ENCODE measurements at regions not wholly inside any gene's neighbourhood (a gene's known extent, or its start where the extent isn't known, plus 50 kb on each side); places are given as distances from the start of the nearest gene placed in this dataset.
A peak's percentile ranks its signal among the peaks of the same experiment; 100 is the strongest.
"Not testable (repeated sequence)": the region's sequence is repeated elsewhere in the genome, so short reads cannot be mapped to it uniquely, and the experiment has no call there.

GRCh38 chr4:131747203-131747602 is 1401.9 kb upstream of the PCDH10 start:
- H3K27me3 Mint-ChIP-seq (ENCODE audit: low read depth in 3 of 3); intact Hi-C loops (cut with micrococcal nuclease); H3K27ac ChIP-seq (ENCODE audit: low read depth in 1 of 2, low read length in 2 of 2); H3K27ac Mint-ChIP-seq; H4K20me1 ChIP-seq (ENCODE audit: insufficient read depth, low read length); H3K4me2 ChIP-seq (replicated peaks; ENCODE audit: extremely low read depth, low read length, poor library complexity, severe bottlenecking); H3K4me1 ChIP-seq (ENCODE audit: control insufficient read depth in 1 of 2, insufficient read depth in 2 of 2, low read length in 2 of 2); H3K4me3 ChIP-seq (replicated peaks in 1 of 3; ENCODE audit: low read depth in 2 of 3, low read length in 3 of 3); H3K4me3 Mint-ChIP-seq; H2AFZ ChIP-seq (ENCODE audit: insufficient read depth, low read depth, low read length, poor library complexity, severe bottlenecking); H3K36me3 Mint-ChIP-seq; H3K9ac ChIP-seq (ENCODE audit: insufficient read depth, low read length, poor library complexity, severe bottlenecking); H3K36me3 ChIP-seq (replicated peaks in 1 of 2; ENCODE audit: control insufficient read depth in 1 of 2, insufficient read depth in 2 of 2, low read length in 2 of 2); H3K27me3 ChIP-seq (ENCODE audit: control insufficient read depth in 2 of 2, insufficient read depth in 2 of 2, low read length in 2 of 2); H3K79me2 ChIP-seq (ENCODE audit: insufficient read depth, low read length); DNase-seq; H3K4me1 Mint-ChIP-seq: not testable (repeated sequence)
- H3K9me3 Mint-ChIP-seq: peaks cover 2 to 17% (median 15%) of the 10 kb centered on the region in 7 donors
- H3K9me3 ChIP-seq (replicated peaks in 1 of 2; ENCODE audit: control insufficient read depth in 1 of 2, insufficient read depth in 1 of 2, low read length in 2 of 2): peaks cover 5 to 11% of the 10 kb centered on the region in 2 donors
- WGBS (ENCODE audit: insufficient coverage): no CpG with 5 or more reads among the region's 34 CpGs

GRCh38 chr4:131749224-131749623 is 1399.9 kb upstream of the PCDH10 start:
- H3K4me3 ChIP-seq (replicated peaks in 1 of 3; ENCODE audit: low read depth in 2 of 3, low read length in 3 of 3); H3K4me1 ChIP-seq (ENCODE audit: control insufficient read depth in 1 of 2, insufficient read depth in 2 of 2, low read length in 2 of 2); H3K9ac ChIP-seq (ENCODE audit: insufficient read depth, low read length, poor library complexity, severe bottlenecking); H4K20me1 ChIP-seq (ENCODE audit: insufficient read depth, low read length); H3K9me3 Mint-ChIP-seq; H3K4me3 Mint-ChIP-seq; H3K27me3 Mint-ChIP-seq (ENCODE audit: low read depth in 3 of 3); H3K4me1 Mint-ChIP-seq; H3K9me3 ChIP-seq (replicated peaks in 1 of 2; ENCODE audit: control insufficient read depth in 1 of 2, insufficient read depth in 1 of 2, low read length in 2 of 2); H3K36me3 Mint-ChIP-seq; H3K36me3 ChIP-seq (replicated peaks in 1 of 2; ENCODE audit: control insufficient read depth in 1 of 2, insufficient read depth in 2 of 2, low read length in 2 of 2); H3K79me2 ChIP-seq (ENCODE audit: insufficient read depth, low read length); H3K27me3 ChIP-seq (ENCODE audit: control insufficient read depth in 2 of 2, insufficient read depth in 2 of 2, low read length in 2 of 2); H3K4me2 ChIP-seq (replicated peaks; ENCODE audit: extremely low read depth, low read length, poor library complexity, severe bottlenecking); H3K27ac ChIP-seq (ENCODE audit: low read depth in 1 of 2, low read length in 2 of 2); DNase-seq; H2AFZ ChIP-seq (ENCODE audit: insufficient read depth, low read depth, low read length, poor library complexity, severe bottlenecking); H3K27ac Mint-ChIP-seq; intact Hi-C loops (cut with micrococcal nuclease): not testable (repeated sequence)
- WGBS (ENCODE audit: insufficient coverage): no CpG with 5 or more reads among the region's 31 CpGs

GRCh38 chr4:131750006-131750405 is 1399.1 kb upstream of the PCDH10 start:
- peak in 1 of 3 donors; percentile 4 for DNase-seq
- H3K27ac ChIP-seq (ENCODE audit: low read depth in 1 of 2, low read length in 2 of 2); H3K9me3 Mint-ChIP-seq; H2AFZ ChIP-seq (ENCODE audit: insufficient read depth, low read depth, low read length, poor library complexity, severe bottlenecking); H4K20me1 ChIP-seq (ENCODE audit: insufficient read depth, low read length); H3K36me3 ChIP-seq (replicated peaks in 1 of 2; ENCODE audit: control insufficient read depth in 1 of 2, insufficient read depth in 2 of 2, low read length in 2 of 2); H3K27me3 Mint-ChIP-seq (ENCODE audit: low read depth in 3 of 3); H3K4me1 ChIP-seq (ENCODE audit: control insufficient read depth in 1 of 2, insufficient read depth in 2 of 2, low read length in 2 of 2); H3K27ac Mint-ChIP-seq; H3K27me3 ChIP-seq (ENCODE audit: control insufficient read depth in 2 of 2, insufficient read depth in 2 of 2, low read length in 2 of 2); H3K4me3 Mint-ChIP-seq; H3K9ac ChIP-seq (ENCODE audit: insufficient read depth, low read length, poor library complexity, severe bottlenecking); H3K79me2 ChIP-seq (ENCODE audit: insufficient read depth, low read length); H3K4me1 Mint-ChIP-seq; H3K9me3 ChIP-seq (replicated peaks in 1 of 2; ENCODE audit: control insufficient read depth in 1 of 2, insufficient read depth in 1 of 2, low read length in 2 of 2); H3K4me2 ChIP-seq (replicated peaks; ENCODE audit: extremely low read depth, low read length, poor library complexity, severe bottlenecking); H3K36me3 Mint-ChIP-seq; H3K4me3 ChIP-seq (replicated peaks in 1 of 3; ENCODE audit: low read depth in 2 of 3, low read length in 3 of 3); intact Hi-C loops (cut with micrococcal nuclease): not testable (repeated sequence)
- 86% methylated on average over 15 of the region's 25 CpGs for WGBS (ENCODE audit: insufficient coverage)

GRCh38 chr4:131750469-131750868 is 1398.6 kb upstream of the PCDH10 start:
- H3K4me2 ChIP-seq (replicated peaks; ENCODE audit: extremely low read depth, low read length, poor library complexity, severe bottlenecking); DNase-seq; H4K20me1 ChIP-seq (ENCODE audit: insufficient read depth, low read length); H3K36me3 Mint-ChIP-seq; H3K4me1 Mint-ChIP-seq; H3K27me3 ChIP-seq (ENCODE audit: control insufficient read depth in 2 of 2, insufficient read depth in 2 of 2, low read length in 2 of 2); intact Hi-C loops (cut with micrococcal nuclease); H3K36me3 ChIP-seq (replicated peaks in 1 of 2; ENCODE audit: control insufficient read depth in 1 of 2, insufficient read depth in 2 of 2, low read length in 2 of 2); H3K27ac Mint-ChIP-seq; H3K9me3 ChIP-seq (replicated peaks in 1 of 2; ENCODE audit: control insufficient read depth in 1 of 2, insufficient read depth in 1 of 2, low read length in 2 of 2); H3K79me2 ChIP-seq (ENCODE audit: insufficient read depth, low read length); H3K4me3 Mint-ChIP-seq; H3K4me1 ChIP-seq (ENCODE audit: control insufficient read depth in 1 of 2, insufficient read depth in 2 of 2, low read length in 2 of 2); H3K9me3 Mint-ChIP-seq; H3K4me3 ChIP-seq (replicated peaks in 1 of 3; ENCODE audit: low read depth in 2 of 3, low read length in 3 of 3); H2AFZ ChIP-seq (ENCODE audit: insufficient read depth, low read depth, low read length, poor library complexity, severe bottlenecking); H3K27me3 Mint-ChIP-seq (ENCODE audit: low read depth in 3 of 3); H3K27ac ChIP-seq (ENCODE audit: low read depth in 1 of 2, low read length in 2 of 2); H3K9ac ChIP-seq (ENCODE audit: insufficient read depth, low read length, poor library complexity, severe bottlenecking): not testable (repeated sequence)
- 92% methylated on average over 18 of the region's 31 CpGs for WGBS (ENCODE audit: insufficient coverage)
